ENCODE measurements at regions not wholly inside any gene's neighbourhood (a gene's known extent, or its start where the extent isn't known, plus 50 kb on each side); places are given as distances from the start of the nearest gene placed in this dataset.

DNA sequence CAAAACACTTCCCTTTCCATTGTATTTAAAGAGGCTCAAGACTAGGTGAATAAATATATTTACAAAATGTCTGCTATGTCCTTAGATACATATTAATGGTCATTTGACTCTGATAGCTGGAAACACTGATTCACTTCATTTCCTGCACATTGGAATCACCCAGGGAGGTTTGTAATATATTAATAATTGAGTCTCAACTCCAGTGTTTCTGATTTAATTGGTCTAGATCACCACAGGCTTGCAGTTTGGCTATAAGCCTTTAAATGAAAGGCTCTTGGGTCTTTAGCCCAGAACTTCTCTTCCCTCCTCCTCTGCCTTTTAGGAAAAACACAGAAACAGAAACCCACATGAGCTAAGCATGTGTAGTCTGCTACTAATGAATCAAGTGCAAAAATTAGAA, 378.0 kb downstream of the TBC1D4 start:
- Histone ChIP-seq H3K9me1 (ENCODE audit: control insufficient read depth, insufficient read depth, low read length) (no peaks in the 10 kb centered on the region), H3K4me2 (ENCODE audit: insufficient read depth, low read length) (no peak overlapping the region), H3K27me3 (ENCODE audit: control insufficient read depth in 2 of 2, insufficient read depth in 2 of 2, low read length in 2 of 2) (no peaks in the 10 kb centered on the region), H2AFZ (ENCODE audit: low read depth, low read length) (no peak overlapping the region), H3K79me2 (ENCODE audit: control insufficient read depth, insufficient read depth, low read length) (no peaks in the 10 kb centered on the region), H3K9ac (ENCODE audit: insufficient read depth in 1 of 2, low read depth in 2 of 2, low read length in 2 of 2) (no peak overlapping the region), H3K27ac (ENCODE audit: extremely low read depth, low read depth, low read length) (no peak overlapping the region), H4K20me1 (replicated peaks; ENCODE audit: control insufficient read depth, insufficient read depth, low read length) (no peaks in the 10 kb centered on the region), H3K9me3 (replicated peaks; ENCODE audit: control insufficient read depth, insufficient read depth, low read depth, low read length) (no peaks in the 10 kb centered on the region), H3K4me1 (replicated peaks in 1 of 2; ENCODE audit: control insufficient read depth in 2 of 2, insufficient read depth in 2 of 2, low read length in 2 of 2) (no peaks in the 10 kb centered on the region), H3K4me3 (no peak overlapping the region), H3K36me3 (ENCODE audit: control insufficient read depth, insufficient read depth, low read length) (no peaks in the 10 kb centered on the region)
- DNase-seq (ENCODE audit: extremely low read depth in 1 of 4, low spot score in 3 of 4), result no peak
- no peak for TF ChIP-seq FOXP4 (CRISPR knock-in tag; IDR thresholded peaks at IDR 0.05; ENCODE audit: borderline replicate concordance)
- no peak for TF ChIP-seq HLTF (IDR thresholded peaks at IDR 0.05)
- TF ChIP-seq, protein P1, sequence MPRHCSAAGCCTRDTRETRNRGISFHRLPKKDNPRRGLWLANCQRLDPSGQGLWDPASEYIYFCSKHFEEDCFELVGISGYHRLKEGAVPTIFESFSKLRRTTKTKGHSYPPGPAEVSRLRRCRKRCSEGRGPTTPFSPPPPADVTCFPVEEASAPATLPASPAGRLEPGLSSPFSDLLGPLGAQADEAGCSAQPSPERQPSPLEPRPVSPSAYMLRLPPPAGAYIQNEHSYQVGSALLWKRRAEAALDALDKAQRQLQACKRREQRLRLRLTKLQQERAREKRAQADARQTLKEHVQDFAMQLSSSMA (CRISPR knock-in tag; IDR thresholded peaks at IDR 0.05), result no peak
- TF ChIP-seq SAP30 (IDR thresholded peaks at IDR 0.05; ENCODE audit: borderline replicate concordance, insufficient read depth, low read depth, low read length, poor library complexity, severe bottlenecking), result no peak
- TF ChIP-seq ILK (tag; IDR thresholded peaks at IDR 0.05; ENCODE audit: borderline replicate concordance, low read depth), result no peak
- TF ChIP-seq NFIC (IDR thresholded peaks at IDR 0.05), result no peak
- TF ChIP-seq U2AF2 (optimal IDR thresholded peaks at IDR 0.05; ENCODE audit: low read depth, low read length), result no peak
- TF ChIP-seq, protein P2, sequence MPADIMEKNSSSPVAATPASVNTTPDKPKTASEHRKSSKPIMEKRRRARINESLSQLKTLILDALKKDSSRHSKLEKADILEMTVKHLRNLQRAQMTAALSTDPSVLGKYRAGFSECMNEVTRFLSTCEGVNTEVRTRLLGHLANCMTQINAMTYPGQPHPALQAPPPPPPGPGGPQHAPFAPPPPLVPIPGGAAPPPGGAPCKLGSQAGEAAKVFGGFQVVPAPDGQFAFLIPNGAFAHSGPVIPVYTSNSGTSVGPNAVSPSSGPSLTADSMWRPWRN (IDR thresholded peaks at IDR 0.05; ENCODE audit: low read depth), result no peak
- intact Hi-C loops (cut with micrococcal nuclease), result no loop called here
- BruUV-seq (replicated peaks), result no TSS peak
- ChIA-PET POLR2A (no interaction called here), CTCF (ENCODE audit: low intra/inter-chr PET ratio) (no interaction called here)
- FAIRE-seq, result no peak
- in situ Hi-C loops (cut with MboI), result no loop called here
- no peak for ATAC-seq

Measured in K562 (cell line).